Panc1 (cell line): ENCODE measurements at regions not wholly inside any gene's neighbourhood (a gene's known extent, or its start where the extent isn't known, plus 50 kb on each side); places are given as distances from the start of the nearest gene placed in this dataset.

Source experiments
- ATAC-seq: fragments of 200-7000 bp; cut with Tn5 transposase; 2 replicates; pipeline ENCODE4 v1.9.1; 2020; ENCODE audit warnings: mild to moderate bottlenecking, moderate library complexity
- BruUV-seq: library from RNA; stranded (reverse); fragments of 400-500 nt; replicated peaks from 2 replicates; lab custom pipeline; 2021; lab: Mats Ljungman, UMichigan
- CTCF ChIA-PET: fragments of 300-600 bp; sonication (Branson Sonifier 250); formaldehyde crosslinking; loops from one replicate; lab custom pipeline; 2022; ENCODE audit warnings: antibody characterized with exemption; lab: Charles Lee
- POLR2A ChIA-PET: fragments of 300-600 bp; sonication (Branson Sonifier 250); formaldehyde crosslinking; loops from one replicate; lab custom pipeline; 2022; ENCODE audit warnings: antibody characterized with exemption; lab: Charles Lee
- DNase-seq: peaks from one replicate; pipeline ENCODE4 v3.0.0-alpha.2; 2010; ENCODE audit warnings: low read depth, low spot score
- H3K27ac ChIP-seq: 2 replicates; pipeline ENCODE4 v1.5.1; 2011; ENCODE audit warnings: mild to moderate bottlenecking, low read length, inconsistent platforms
- H3K27me3 ChIP-seq: fragments of 200-500 bp; sonication (Bioruptor generic); 2 replicates; pipeline ENCODE4 v1.6.0; 2014; ENCODE audit warnings: low read length, inconsistent platforms; ENCODE audit not compliant: control insufficient read depth, insufficient read depth
- H3K36me3 ChIP-seq: fragments of 200-500 bp; sonication (Bioruptor generic); 2 replicates; pipeline ENCODE4 v1.5.1; 2014; ENCODE audit warnings: inconsistent platforms, mild to moderate bottlenecking, low read length, moderate library complexity; ENCODE audit not compliant: control insufficient read depth, insufficient read depth
- H3K4me1 ChIP-seq: 2 replicates; pipeline ENCODE4 v1.5.1; 2011; ENCODE audit warnings: inconsistent platforms, mild to moderate bottlenecking, low read length, moderate library complexity; ENCODE audit not compliant: control insufficient read depth, insufficient read depth
- H3K4me3 ChIP-seq, 2 experiments: 2 replicates each; pipeline ENCODE4 v1.5.1; 2011 to 2012; ENCODE audit warnings: low read depth in 2 of 2, low read length in 2 of 2, mild to moderate bottlenecking in 2 of 2, inconsistent platforms in 1 of 2, moderate library complexity in 1 of 2
- H3K9me3 ChIP-seq: fragments of 200-500 bp; sonication (Bioruptor generic); 2 replicates; pipeline ENCODE4 v1.5.1; 2014; ENCODE audit warnings: low read depth, mild to moderate bottlenecking, inconsistent platforms, low read length, moderate library complexity; ENCODE audit not compliant: control insufficient read depth, insufficient read depth
- POLR2AphosphoS5 ChIP-seq: IDR thresholded peaks from 2 replicates; pipeline ENCODE4 v1.6.1; 2012; ENCODE audit warnings: mild to moderate bottlenecking, low read depth, low read length, moderate library complexity
- REST ChIP-seq, 2 experiments: IDR thresholded peaks; 2 replicates each; pipeline ENCODE4 v1.6.1; 2011 to 2012; ENCODE audit warnings: low read depth in 2 of 2, control low read depth in 1 of 2, low read length in 1 of 2, mild to moderate bottlenecking in 1 of 2, moderate library complexity in 1 of 2; ENCODE audit not compliant: insufficient read depth in 1 of 2
- SIN3A ChIP-seq: IDR thresholded peaks from 2 replicates; pipeline ENCODE4 v1.6.1; 2012; ENCODE audit warnings: low read depth, mild to moderate bottlenecking, low read length, moderate library complexity, borderline replicate concordance; ENCODE audit not compliant: insufficient read depth
- TCF7L2 ChIP-seq: IDR thresholded peaks from 2 replicates; pipeline ENCODE4 v1.6.1; 2011; ENCODE audit warnings: mild to moderate bottlenecking, low read depth, low read length, inconsistent platforms
- in situ Hi-C: cut with HindIII; loops from 2 replicates; pipeline ENCODE4 v1.10.0; 2016; ENCODE audit warnings: low sequenced_read_pairs, low pct_unique_long_range_greater_than_20kb
- intact Hi-C: fragments of 100-400 bp; cut with micrococcal nuclease; formaldehyde crosslinking; loops from one replicate; pipeline ENCODE4 v1.10.0; 2022; ENCODE audit not compliant: unreplicated experiment
- TF ChIP-seq, protein P1 (sequence below): fragments of 450-650 bp; IDR thresholded peaks from 2 replicates; pipeline ENCODE4 v1.5.1; 2017; ENCODE audit warnings: mild to moderate bottlenecking

GRCh38 chr13:79997244-79997643 lies 343.7 kb downstream of the SPRY2 start:
- Histone ChIP-seq H3K27me3 (no peaks in the 10 kb centered on the region), H3K9me3 (peaks cover 3% of the 10 kb centered on the region; the same call in 1 of the 2 replicates), H3K36me3 (no peaks in the 10 kb centered on the region), H3K4me3 (no peak overlapping the region), H3K27ac (no peak overlapping the region), H3K4me1 (no peaks in the 10 kb centered on the region)
- no TSS peak for BruUV-seq
- TF ChIP-seq, protein P1, sequence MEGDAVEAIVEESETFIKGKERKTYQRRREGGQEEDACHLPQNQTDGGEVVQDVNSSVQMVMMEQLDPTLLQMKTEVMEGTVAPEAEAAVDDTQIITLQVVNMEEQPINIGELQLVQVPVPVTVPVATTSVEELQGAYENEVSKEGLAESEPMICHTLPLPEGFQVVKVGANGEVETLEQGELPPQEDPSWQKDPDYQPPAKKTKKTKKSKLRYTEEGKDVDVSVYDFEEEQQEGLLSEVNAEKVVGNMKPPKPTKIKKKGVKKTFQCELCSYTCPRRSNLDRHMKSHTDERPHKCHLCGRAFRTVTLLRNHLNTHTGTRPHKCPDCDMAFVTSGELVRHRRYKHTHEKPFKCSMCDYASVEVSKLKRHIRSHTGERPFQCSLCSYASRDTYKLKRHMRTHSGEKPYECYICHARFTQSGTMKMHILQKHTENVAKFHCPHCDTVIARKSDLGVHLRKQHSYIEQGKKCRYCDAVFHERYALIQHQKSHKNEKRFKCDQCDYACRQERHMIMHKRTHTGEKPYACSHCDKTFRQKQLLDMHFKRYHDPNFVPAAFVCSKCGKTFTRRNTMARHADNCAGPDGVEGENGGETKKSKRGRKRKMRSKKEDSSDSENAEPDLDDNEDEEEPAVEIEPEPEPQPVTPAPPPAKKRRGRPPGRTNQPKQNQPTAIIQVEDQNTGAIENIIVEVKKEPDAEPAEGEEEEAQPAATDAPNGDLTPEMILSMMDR, result no peak
- TF ChIP-seq POLR2AphosphoS5, result no peak
- no peak for TF ChIP-seq REST (IDR thresholded peaks at IDR 0.05; ENCODE audit: insufficient read depth in 1 of 2, low read depth in 2 of 2, low read length in 1 of 2)
- no peak for TF ChIP-seq SIN3A
- TF ChIP-seq TCF7L2, result no peak
- ATAC-seq (no peak), DNase-seq (no peak)
- POLR2A ChIA-PET, result no interaction called here
- intact Hi-C loops (no loop called here), in situ Hi-C loops (no loop called here)
- CTCF ChIA-PET, result no interaction called here

GRCh38 chr13:79995334-79995733 lies 345.6 kb downstream of the SPRY2 start:
- no peak for TF ChIP-seq TCF7L2
- no peak for TF ChIP-seq POLR2AphosphoS5
- TF ChIP-seq SIN3A, result no peak
- TF ChIP-seq, protein P1, result no peak
- TF ChIP-seq REST (IDR thresholded peaks at IDR 0.05; ENCODE audit: insufficient read depth in 1 of 2, low read depth in 2 of 2, low read length in 1 of 2), result no peak
- H3K36me3 ChIP-seq, result no peaks in the 10 kb centered on the region
- BruUV-seq, result no TSS peak
- in situ Hi-C loops, result no loop called here
- no peak for DNase-seq
- no peaks in the 10 kb centered on the region for H3K27me3 ChIP-seq
- CTCF ChIA-PET, result no interaction called here
- H3K4me3 ChIP-seq, result no peak overlapping the region
- peaks cover 3% of the 10 kb centered on the region; the same call in 1 of the 2 replicates for H3K9me3 ChIP-seq
- intact Hi-C loops, result no loop called here
- H3K27ac ChIP-seq, result no peak overlapping the region
- H3K4me1 ChIP-seq, result no peaks in the 10 kb centered on the region
- no peak for ATAC-seq
- POLR2A ChIA-PET, result no interaction called here
